MM.1S (cell line): ENCODE measurements at regions not wholly inside any gene's neighbourhood (a gene's known extent, or its start where the extent isn't known, plus 50 kb on each side); places are given as distances from the start of the nearest gene placed in this dataset.

Source experiments
- EZH2 ChIP-seq: fragments of 300-600 bp; sonication (generic); optimal IDR thresholded peaks from 2 replicates; pipeline ENCODE3; 2017; ENCODE audit warnings: low read depth, mild to moderate bottlenecking, antibody characterized with exemption, low read length, mixed read lengths
- EZH2phosphoT487 ChIP-seq: fragments of 300-600 bp; sonication (generic); IDR thresholded peaks from 2 replicates; pipeline ENCODE4 v1.6.1; 2018; ENCODE audit warnings: antibody characterized with exemption, low read length
- TF ChIP-seq, protein P1 (sequence below): fragments of 300-600 bp; sonication (generic); IDR thresholded peaks from 2 replicates; pipeline ENCODE4 v1.5.1; 2016; ENCODE audit warnings: antibody characterized with exemption, low read length, mixed read lengths

- TF ChIP-seq, protein P1, sequence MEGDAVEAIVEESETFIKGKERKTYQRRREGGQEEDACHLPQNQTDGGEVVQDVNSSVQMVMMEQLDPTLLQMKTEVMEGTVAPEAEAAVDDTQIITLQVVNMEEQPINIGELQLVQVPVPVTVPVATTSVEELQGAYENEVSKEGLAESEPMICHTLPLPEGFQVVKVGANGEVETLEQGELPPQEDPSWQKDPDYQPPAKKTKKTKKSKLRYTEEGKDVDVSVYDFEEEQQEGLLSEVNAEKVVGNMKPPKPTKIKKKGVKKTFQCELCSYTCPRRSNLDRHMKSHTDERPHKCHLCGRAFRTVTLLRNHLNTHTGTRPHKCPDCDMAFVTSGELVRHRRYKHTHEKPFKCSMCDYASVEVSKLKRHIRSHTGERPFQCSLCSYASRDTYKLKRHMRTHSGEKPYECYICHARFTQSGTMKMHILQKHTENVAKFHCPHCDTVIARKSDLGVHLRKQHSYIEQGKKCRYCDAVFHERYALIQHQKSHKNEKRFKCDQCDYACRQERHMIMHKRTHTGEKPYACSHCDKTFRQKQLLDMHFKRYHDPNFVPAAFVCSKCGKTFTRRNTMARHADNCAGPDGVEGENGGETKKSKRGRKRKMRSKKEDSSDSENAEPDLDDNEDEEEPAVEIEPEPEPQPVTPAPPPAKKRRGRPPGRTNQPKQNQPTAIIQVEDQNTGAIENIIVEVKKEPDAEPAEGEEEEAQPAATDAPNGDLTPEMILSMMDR: no peak
- TF ChIP-seq EZH2phosphoT487: no peak
- TF ChIP-seq EZH2: no peak
Observed at GRCh38 chr3:109772520-109772919, 435.2 kb upstream of the DPPA4 start.
